GM23338 (cell line): ENCODE measurements at regions not wholly inside any gene's neighbourhood (a gene's known extent, or its start where the extent isn't known, plus 50 kb on each side); places are given as distances from the start of the nearest gene placed in this dataset.

Experiments used
- CTCF ChIP-seq, 2 experiments: fragments of 200-600 bp in 1 of 2; sonication (generic) in 1 of 2; conservative IDR thresholded peaks; 2 replicates each; pipeline versions ENCODE4 v1.5.1 to v1.6.1; 2016 to 2017; ENCODE audit warnings: antibody characterized with exemption in 2 of 2, low read depth in 2 of 2, mild to moderate bottlenecking in 2 of 2, moderate library complexity in 1 of 2
- ETS1 ChIP-seq: IDR thresholded peaks from 2 replicates; pipeline ENCODE4 v1.6.1; 2016; ENCODE audit warnings: antibody characterized with exemption
- EZH2 ChIP-seq: fragments of 200-600 bp; sonication (generic); IDR thresholded peaks from one replicate; pipeline ENCODE4 v1.8.0; 2017; ENCODE audit warnings: antibody characterized with exemption, mild to moderate bottlenecking, low read depth; ENCODE audit not compliant: unreplicated experiment
- EZH2phosphoT487 ChIP-seq: fragments of 200-600 bp; sonication (generic); IDR thresholded peaks from one replicate; pipeline ENCODE4 v1.8.1; 2018; ENCODE audit warnings: antibody characterized with exemption; ENCODE audit not compliant: unreplicated experiment
- JUNB ChIP-seq: IDR thresholded peaks from one replicate; pipeline ENCODE4 v1.6.1; 2016; ENCODE audit warnings: antibody characterized with exemption; ENCODE audit not compliant: unreplicated experiment
- POLR2AphosphoS5 ChIP-seq: IDR thresholded peaks from 2 replicates; pipeline ENCODE4 v1.6.1; 2016; ENCODE audit warnings: antibody characterized with exemption, low read depth
- REST ChIP-seq: IDR thresholded peaks from one replicate; pipeline ENCODE4 v1.6.1; 2018; ENCODE audit warnings: antibody characterized with exemption; ENCODE audit not compliant: unreplicated experiment
- ZNF462 ChIP-seq: fragments of 250-450 bp; sonication (Bioruptor Pico); IDR thresholded peaks from 2 replicates; pipeline ENCODE4 v1.5.0; 2020; ENCODE audit warnings: mild to moderate bottlenecking, moderate library complexity

GRCh38 chr15:94177112-94177511 lies 54.2 kb upstream of the MCTP2 start:
- TF ChIP-seq CTCF (conservative IDR thresholded peaks at IDR 0.05; ENCODE audit: low read depth in 2 of 2) (no peak), POLR2AphosphoS5 (no peak), ETS1 (no peak), JUNB (no peak), EZH2 (no peak), EZH2phosphoT487 (no peak), ZNF462 (no peak), REST (no peak)
